ENCODE measurements at regions not wholly inside any gene's neighbourhood (a gene's known extent, or its start where the extent isn't known, plus 50 kb on each side); places are given as distances from the start of the nearest gene placed in this dataset.

DNA sequence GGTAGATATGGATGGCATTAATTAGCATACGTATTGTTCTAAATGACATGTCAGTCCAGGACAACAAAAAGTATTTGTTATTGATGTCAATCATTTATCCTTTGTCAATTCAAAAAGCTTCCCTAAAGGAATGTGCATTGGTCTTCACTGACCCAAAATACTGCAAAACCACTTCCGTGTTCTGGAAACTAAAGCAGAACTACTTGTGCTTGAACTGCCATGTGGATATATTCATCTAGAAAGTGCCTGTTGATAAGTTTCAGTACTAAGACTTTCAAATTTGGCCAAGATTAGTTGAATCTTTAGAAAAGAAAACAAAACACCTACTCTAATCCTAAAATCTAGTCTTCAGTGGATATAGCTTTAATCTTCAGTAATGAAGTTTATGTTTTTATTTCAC is 242.1 kb upstream of the PPP1R3A start:
- Histone ChIP-seq H3K4me2 (no peak overlapping the region), H3K4me1 (no peaks in the 10 kb centered on the region), H3K27me3 (no peaks in the 10 kb centered on the region)

GRCh38 chr7:114158854-114159253 is 240.0 kb upstream of the PPP1R3A start:
- Histone ChIP-seq H4K20me1 (no peaks in the 10 kb centered on the region), H3K27me3 (no peaks in the 10 kb centered on the region), H3K9me3 (replicated peaks in 1 of 11) (no peaks in the 10 kb centered on the region), H3K4me3 (no peak overlapping the region), H3K36me3 (no peaks in the 10 kb centered on the region), H3K4me2 (no peak overlapping the region), H3K9ac (no peak overlapping the region), H3K27ac (no peak overlapping the region), H3K4me1 (no peaks in the 10 kb centered on the region)
- no peak for TF ChIP-seq Cebpa-rat (IDR thresholded peaks at IDR 0.05)

More for the DNA sequence above, 242.1 kb upstream of the PPP1R3A start:
- no peak for TF ChIP-seq Cebpa-rat (IDR thresholded peaks at IDR 0.05)
- no peaks in the 10 kb centered on the region for H3K36me3 ChIP-seq
- H3K9ac ChIP-seq: no peak overlapping the region
- H3K27ac ChIP-seq: no peak overlapping the region
- no peaks in the 10 kb centered on the region for H3K9me3 ChIP-seq (replicated peaks in 1 of 11)
- H3K4me3 ChIP-seq: no peak overlapping the region
- no peaks in the 10 kb centered on the region for H4K20me1 ChIP-seq

GRCh38 chr7:114158275-114158674 is 239.5 kb upstream of the PPP1R3A start:
- Histone ChIP-seq H3K4me1 (no peaks in the 10 kb centered on the region), H3K4me3 (no peak overlapping the region), H3K36me3 (no peaks in the 10 kb centered on the region), H4K20me1 (no peaks in the 10 kb centered on the region), H3K9ac (no peak overlapping the region), H3K27me3 (no peaks in the 10 kb centered on the region), H3K4me2 (no peak overlapping the region), H3K9me3 (replicated peaks in 1 of 11) (no peaks in the 10 kb centered on the region), H3K27ac (no peak overlapping the region)
- no peak for TF ChIP-seq Cebpa-rat (IDR thresholded peaks at IDR 0.05)

DNA sequence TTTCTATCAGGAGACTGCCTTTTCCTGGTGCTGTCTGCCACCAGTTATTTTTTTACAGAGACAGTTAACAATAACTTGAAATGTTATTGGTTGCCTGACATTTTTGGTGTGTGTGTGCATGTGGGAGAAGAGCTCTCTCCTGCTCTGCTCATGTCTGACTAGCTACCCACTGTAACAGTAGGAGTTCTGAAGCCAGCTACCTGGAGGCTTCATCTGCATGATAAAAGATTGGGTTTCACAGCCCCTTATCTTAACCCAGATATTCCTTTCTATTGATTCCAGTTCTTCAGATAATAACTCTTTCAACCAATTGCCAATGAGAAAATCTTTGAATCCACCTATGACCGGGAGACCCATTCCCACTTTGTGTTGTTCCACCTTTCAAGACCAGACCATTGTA is 237.4 kb upstream of the PPP1R3A start:
- no peak for TF ChIP-seq Cebpa-rat (IDR thresholded peaks at IDR 0.05)
- H3K9me3 ChIP-seq (replicated peaks in 1 of 11): no peaks in the 10 kb centered on the region
- H3K36me3 ChIP-seq: no peaks in the 10 kb centered on the region
- H4K20me1 ChIP-seq: no peaks in the 10 kb centered on the region
- H3K4me3 ChIP-seq: no peak overlapping the region
- H3K27ac ChIP-seq: no peak overlapping the region
- H3K4me2 ChIP-seq: no peak overlapping the region
- H3K4me1 ChIP-seq: no peaks in the 10 kb centered on the region
- H3K9ac ChIP-seq: no peak overlapping the region
- no peaks in the 10 kb centered on the region for H3K27me3 ChIP-seq

GRCh38 chr7:114155116-114156110 is 236.6 kb upstream of the PPP1R3A start:
- Histone ChIP-seq H3K4me3 (no peak overlapping the region), H3K27me3 (no peaks in the 10 kb centered on the region), H3K9me3 (replicated peaks in 1 of 11) (no peaks in the 10 kb centered on the region), H4K20me1 (no peaks in the 10 kb centered on the region), H3K4me2 (no peak overlapping the region), H3K36me3 (no peaks in the 10 kb centered on the region), H3K4me1 (no peaks in the 10 kb centered on the region), H3K27ac (no peak overlapping the region), H3K9ac (no peak overlapping the region)
- no peak for TF ChIP-seq Cebpa-rat (IDR thresholded peaks at IDR 0.05)

- Histone ChIP-seq H3K9ac (no peak overlapping the region), H3K9me3 (replicated peaks in 1 of 11) (no peaks in the 10 kb centered on the region), H3K27ac (no peak overlapping the region), H3K4me3 (no peak overlapping the region), H3K4me1 (peaks cover 0 to 5% (median 0%) of the 10 kb centered on the region in 10 experiments; a peak in 1 of 20 replicates), H3K27me3 (no peaks in the 10 kb centered on the region), H3K36me3 (no peaks in the 10 kb centered on the region), H4K20me1 (no peaks in the 10 kb centered on the region), H3K4me2 (no peak overlapping the region)
- no peak for TF ChIP-seq Cebpa-rat (IDR thresholded peaks at IDR 0.05)
These were observed 234.9 kb upstream of the PPP1R3A start for GRCh38 chr7:114153700-114154099.

GRCh38 chr7:114152314-114152938 is 233.6 kb upstream of the PPP1R3A start:
- no peak for TF ChIP-seq Cebpa-rat (IDR thresholded peaks at IDR 0.05)
- Histone ChIP-seq H3K9me3 (replicated peaks in 1 of 11) (no peaks in the 10 kb centered on the region), H4K20me1 (no peaks in the 10 kb centered on the region), H3K4me1 (peaks cover 0 to 9% (median 0%) of the 10 kb centered on the region in 10 experiments; a peak in 1 of 20 replicates), H3K4me3 (no peak overlapping the region), H3K9ac (no peak overlapping the region), H3K27ac (no peak overlapping the region), H3K4me2 (no peak overlapping the region), H3K36me3 (no peaks in the 10 kb centered on the region), H3K27me3 (no peaks in the 10 kb centered on the region)

GRCh38 chr7:114151777-114152176 is 233.0 kb upstream of the PPP1R3A start:
- H3K9me3 ChIP-seq (replicated peaks in 1 of 11): no peaks in the 10 kb centered on the region
- no peak overlapping the region for H3K9ac ChIP-seq
- peaks cover 0 to 9% (median 0%) of the 10 kb centered on the region in 10 experiments; a peak in 1 of 20 replicates for H3K4me1 ChIP-seq
- no peaks in the 10 kb centered on the region for H3K27me3 ChIP-seq
- no peaks in the 10 kb centered on the region for H4K20me1 ChIP-seq
- no peak for TF ChIP-seq Cebpa-rat (IDR thresholded peaks at IDR 0.05)
- no peak overlapping the region for H3K4me2 ChIP-seq
- no peak overlapping the region for H3K27ac ChIP-seq
- H3K36me3 ChIP-seq: no peaks in the 10 kb centered on the region
- H3K4me3 ChIP-seq: no peak overlapping the region

GRCh38 chr7:114150689-114151088 is 231.9 kb upstream of the PPP1R3A start:
- Histone ChIP-seq H3K27me3 (no peaks in the 10 kb centered on the region), H3K4me1 (peaks cover 0 to 9% (median 0%) of the 10 kb centered on the region in 10 experiments; a peak in 1 of 20 replicates), H3K4me2 (no peak overlapping the region), H3K27ac (no peak overlapping the region), H3K4me3 (no peak overlapping the region), H4K20me1 (no peaks in the 10 kb centered on the region), H3K9me3 (replicated peaks in 1 of 11) (no peaks in the 10 kb centered on the region), H3K36me3 (no peaks in the 10 kb centered on the region), H3K9ac (no peak overlapping the region)
- no peak for TF ChIP-seq Cebpa-rat (IDR thresholded peaks at IDR 0.05)
